ENCODE measurements at regions not wholly inside any gene's neighbourhood (a gene's known extent, or its start where the extent isn't known, plus 50 kb on each side); places are given as distances from the start of the nearest gene placed in this dataset.
"Not testable (repeated sequence)": the region's sequence is repeated elsewhere in the genome, so short reads cannot be mapped to it uniquely, and the experiment has no call there.

DNA sequence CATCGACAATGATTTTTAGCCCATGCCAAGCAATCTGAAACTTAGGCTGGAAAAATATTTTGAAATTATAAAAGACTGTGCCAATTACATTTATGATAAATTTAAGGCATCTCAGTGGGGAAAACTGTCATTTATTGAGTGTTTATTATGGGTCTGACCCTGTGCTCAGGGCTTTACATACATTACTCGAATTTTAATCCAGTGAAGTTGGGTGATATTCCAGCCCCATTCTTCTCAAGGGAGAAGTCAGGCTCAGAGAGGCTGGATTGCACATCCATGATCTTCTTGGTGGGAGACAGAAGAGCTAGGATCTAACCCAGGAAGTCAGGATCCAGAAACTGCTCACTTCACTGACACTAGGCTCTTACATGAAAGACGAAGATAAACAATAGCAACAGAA lies 260.8 kb downstream of the QDPR start:
- DNase-seq (ENCODE audit: low read depth in 4 of 4, low spot score in 2 of 4) = no peak

DNA sequence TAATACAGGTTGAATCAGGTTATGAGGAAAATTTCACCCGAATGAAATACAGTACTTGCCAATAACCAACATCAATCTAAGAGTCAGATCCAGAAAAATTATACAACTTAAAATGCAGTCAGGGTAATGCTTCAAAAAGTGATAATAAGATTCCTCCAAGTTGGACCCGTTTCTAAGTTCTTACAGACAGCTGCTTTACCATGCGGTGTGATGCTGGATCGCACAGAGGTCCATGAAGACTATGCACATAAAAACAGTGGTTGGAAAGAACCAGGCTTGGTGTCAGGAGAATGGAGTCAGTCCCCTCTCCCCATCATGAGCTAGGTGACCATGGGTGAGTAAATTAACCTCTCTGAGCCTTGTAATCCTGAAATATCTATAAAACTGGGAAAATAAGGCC lies 261.3 kb downstream of the QDPR start:
- DNase-seq (ENCODE audit: low read depth in 4 of 4, low spot score in 2 of 4) = no peak

DNA sequence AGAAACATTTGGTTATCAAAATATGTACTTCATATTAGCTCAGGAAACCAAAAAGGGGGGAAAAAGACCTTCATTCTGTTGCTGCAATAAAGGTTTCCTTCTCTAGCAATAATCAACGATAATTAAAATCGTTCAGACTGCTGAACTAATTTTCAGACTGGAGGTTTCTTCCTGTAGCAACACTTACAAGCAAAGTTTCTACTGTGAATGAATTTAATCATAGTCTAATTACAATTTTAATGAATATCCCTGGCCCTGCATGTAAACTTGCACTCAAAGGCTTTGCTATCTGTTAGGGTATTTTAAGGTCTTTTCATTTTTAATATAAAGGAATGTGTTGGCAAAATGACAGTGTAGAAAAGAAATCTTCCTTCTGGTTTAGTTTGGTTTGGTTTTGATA lies 265.2 kb downstream of the QDPR start:
- DNase-seq (ENCODE audit: low read depth in 4 of 4, low spot score in 2 of 4) = no peak

DNA sequence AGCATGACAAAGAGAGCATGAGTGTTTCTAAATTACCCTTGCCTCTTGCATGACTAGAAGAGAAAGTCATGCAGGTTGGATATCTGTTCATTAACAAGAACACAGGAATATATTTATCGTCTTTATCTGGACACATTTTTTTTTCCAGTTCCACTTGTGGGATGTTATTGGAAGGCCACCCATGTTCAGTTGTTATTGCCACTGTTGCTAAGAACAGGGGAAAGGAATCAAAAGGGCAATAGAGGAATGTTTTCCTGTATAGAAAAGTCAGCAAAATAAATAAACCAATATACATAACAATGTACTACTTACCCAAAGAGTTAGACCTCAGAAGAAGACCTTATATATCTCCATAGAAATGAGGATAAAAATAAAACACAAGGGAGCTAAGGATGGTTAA lies 270.1 kb downstream of the QDPR start:
- DNase-seq (ENCODE audit: low read depth in 4 of 4, low spot score in 2 of 4) = no peak

DNA sequence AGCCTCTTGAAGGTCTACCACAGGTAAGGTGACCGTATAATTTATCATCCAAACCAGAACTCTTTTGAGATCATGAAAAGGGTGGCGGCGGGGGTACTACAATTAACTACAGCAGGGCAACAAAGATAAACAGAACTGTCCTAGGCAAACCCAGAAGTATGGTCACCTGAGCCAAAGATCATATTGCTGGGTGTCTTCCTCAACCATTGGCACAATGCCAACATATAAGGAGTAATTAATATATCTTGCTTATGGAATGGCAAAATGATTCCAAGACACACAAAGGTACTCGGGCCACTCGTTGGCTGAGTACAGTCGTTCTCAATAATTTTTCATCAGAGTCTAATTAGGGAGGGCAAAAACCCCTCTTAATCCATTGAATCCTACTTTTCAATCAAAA lies 273.3 kb downstream of the QDPR start:
- no peak for DNase-seq (ENCODE audit: low read depth in 4 of 4, low spot score in 2 of 4)

DNA sequence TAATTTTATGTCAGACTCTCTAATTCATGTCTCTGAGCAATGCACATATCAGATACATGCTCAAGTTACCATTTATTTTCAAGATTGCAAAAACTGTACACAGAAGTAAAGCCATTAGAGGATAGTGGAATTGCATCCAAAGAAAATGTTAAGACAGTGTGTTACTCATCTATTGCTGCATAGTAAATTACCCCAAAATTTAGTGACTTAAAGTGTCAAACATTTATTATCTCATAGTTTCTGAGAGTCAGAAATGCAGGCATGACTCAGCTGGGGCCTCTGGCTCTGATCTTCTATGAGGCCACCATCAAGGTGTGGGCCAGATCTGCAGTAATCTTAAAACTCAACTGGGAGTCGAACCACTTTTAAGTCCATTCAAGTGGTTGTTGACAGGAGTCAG lies 275.2 kb downstream of the QDPR start:
- no peak for DNase-seq (ENCODE audit: low read depth in 4 of 4, low spot score in 2 of 4)

DNA sequence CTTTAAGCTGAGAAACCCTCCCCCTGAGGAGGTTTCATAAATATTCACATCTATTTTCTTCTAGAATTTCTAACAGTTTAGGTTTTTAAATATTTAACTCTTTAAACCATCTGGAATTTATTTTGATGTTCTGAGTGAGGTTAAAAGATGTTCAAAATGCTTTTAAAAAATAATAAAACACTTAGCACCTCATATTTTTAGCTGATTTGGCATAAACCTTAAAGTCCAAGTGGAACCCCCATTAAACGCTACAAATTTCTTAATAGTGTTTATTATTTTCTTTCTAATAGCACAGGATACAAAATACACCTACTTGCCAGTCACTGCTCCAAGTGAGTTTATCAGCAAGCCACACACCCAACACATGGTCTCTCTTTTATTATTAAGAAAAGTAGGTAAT lies 277.2 kb downstream of the QDPR start:
- no peak for DNase-seq (ENCODE audit: low read depth in 4 of 4, low spot score in 2 of 4)

DNA sequence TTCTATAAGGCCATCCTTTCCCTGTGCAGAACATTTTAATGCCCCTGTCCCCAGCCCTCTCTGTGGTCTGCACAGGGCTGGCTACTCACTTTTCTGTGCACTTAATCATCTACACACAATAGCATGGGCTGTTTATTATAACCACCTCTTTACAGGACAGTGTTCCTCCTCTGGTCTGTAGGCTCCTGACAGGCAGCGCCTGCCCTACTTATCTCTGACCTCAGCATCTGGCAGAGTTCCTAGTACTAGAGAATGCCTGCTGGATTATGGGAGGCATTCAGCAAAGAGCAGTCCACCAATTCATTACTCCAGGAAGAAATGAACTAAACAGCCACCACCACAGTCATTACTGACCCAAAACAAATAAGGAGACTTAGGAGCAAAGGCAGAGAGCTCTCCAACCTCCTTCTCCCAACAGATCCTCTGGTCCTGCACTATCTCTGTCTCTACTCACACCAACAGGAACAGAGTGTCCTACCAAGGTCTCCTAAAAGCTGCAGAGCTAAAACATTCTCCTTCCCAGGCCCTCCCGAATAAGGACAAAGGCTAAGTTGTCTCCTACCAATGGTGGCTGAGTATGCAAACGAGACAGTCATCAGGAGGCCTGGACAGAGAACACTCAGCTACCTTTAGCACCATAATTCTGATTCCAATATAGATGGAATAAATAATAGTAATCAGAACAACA lies 279.2 kb downstream of the QDPR start:
- no peak for DNase-seq (ENCODE audit: low read depth in 4 of 4, low spot score in 2 of 4)

DNA sequence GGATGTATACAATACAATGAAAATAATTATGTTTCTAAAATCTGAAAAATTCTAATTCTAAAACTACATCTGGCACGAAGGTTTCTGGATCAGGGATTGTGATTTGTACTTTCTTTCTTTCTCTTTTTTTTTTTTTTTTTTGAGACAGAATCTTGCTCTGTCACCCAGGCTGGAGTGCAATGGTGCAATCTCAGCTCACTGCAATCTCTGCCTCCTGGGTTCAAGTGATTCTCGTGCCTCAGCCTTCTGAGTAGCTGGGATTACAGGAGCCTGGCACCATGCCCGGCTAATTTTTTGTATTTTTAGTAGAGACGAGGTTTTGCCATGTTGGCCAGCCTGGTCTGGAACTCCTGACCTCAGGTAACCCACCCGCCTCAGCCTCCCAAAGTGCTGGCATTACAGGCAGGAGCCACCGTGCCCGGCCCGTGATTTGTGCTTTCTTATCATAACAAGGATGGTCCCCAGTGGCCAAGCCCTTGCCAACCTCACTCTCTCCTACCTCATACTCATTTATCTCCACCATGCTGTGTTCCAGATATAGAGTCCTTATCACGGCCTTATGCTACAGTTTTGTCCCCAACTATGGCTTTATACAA lies 279.9 kb downstream of the QDPR start:
- DNase-seq (ENCODE audit: low read depth in 4 of 4, low spot score in 2 of 4) = not testable (repeated sequence)

DNA sequence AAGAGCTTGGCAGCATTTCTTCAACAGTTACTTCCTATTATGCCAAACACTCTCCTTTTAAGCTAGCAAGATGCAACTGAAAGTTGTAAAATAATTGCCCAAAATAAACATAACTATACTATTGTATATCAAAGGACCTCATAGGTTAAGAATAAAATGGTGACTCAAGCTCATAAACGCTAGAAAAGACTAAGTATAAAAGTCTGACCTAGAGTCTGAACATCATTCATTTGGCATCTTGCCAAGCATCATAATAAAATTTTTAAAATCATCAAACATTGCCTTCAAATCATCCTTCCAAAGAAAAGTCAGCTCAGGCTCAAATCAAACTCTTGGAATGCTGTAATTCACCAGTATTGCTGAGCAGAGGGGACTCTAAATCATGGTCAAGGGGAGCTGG lies 281.2 kb downstream of the QDPR start:
- DNase-seq (ENCODE audit: low read depth in 4 of 4, low spot score in 2 of 4) = no peak

DNA sequence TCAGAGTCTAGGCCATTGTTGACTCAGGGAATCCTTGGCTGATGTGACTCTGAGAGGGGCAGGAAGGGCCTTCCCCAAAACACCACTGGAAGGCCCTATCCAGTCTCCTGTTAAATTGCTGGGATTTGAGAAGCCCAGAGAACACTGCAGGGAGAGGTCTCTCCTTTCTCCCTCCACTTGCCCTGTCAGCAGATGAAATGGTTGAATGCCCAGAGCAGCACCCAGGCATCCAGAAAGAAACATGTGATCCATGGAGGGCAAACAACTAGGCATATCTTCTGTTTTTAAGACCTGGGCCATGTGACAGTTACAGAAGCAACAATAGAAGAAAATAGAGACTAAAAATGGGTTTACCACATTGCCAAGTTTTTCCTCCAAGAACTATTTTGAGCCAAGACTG lies 291.1 kb downstream of the QDPR start:
- no peak for DNase-seq (ENCODE audit: low read depth in 4 of 4, low spot score in 2 of 4)

DNA sequence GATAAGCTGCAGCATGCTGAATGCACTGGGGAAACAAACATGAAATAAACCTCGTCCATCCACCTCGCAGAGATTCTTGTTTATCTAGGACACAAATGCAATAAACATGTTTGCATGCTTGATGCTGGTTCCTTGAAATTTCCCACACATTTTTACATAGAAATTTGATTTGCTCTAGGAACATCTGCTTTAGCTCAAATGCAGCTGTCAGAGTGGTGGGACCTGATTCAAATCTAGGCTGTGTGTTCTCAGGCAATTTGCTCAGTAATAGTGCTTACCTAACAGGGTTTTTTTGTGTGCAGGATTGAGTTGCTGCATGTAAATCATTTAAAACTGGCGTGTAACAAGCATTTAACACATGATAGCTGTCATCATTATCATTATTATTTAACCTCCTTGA lies 293.1 kb downstream of the QDPR start:
- no peak for DNase-seq (ENCODE audit: low read depth in 4 of 4, low spot score in 2 of 4)

DNA sequence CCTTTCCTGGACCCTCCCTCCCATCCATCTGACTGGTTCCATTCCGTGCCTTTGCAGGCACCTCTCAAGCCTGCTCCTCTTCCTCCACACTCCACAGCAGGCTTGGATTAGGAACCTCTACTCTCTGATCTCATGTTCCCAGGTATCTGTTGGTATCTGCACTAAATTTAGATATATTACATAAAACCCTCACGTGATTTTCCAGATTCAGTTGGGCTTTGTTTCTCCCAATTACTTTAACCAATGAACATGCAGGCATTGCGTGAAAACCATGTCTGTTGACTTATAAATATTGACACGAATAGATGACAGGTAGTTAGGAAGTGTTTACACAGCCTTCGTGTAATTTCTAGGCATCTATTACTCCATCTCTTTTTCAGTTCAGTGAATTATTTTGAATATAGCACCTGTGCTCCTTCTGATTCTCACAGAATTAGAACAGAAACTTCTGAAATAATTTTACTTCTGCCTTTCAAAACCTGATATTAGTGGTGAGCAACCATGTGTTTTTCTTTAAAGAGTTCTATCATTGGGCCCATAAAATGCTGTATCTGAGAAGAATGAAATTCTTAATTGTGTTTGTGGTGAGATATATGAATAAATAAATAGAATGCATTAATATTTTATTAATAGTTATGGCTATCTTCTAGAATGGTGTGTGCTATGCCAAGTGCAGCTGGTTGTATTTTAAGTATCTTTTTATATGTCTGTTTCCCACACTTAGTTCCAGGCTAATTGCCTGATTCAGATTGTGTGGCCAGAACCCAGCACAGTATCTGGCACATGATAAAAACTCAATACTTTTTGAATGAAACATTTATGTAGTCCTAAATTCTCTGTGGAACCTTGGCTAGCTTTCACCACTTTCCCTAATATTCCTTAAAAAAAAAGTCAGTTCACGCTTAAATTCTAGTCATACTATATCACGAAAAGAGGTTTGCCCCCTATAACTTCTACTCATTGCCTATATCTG lies 304.8 kb downstream of the QDPR start:
- DNase-seq (ENCODE audit: low read depth in 4 of 4, low spot score in 2 of 4) = no peak

DNA sequence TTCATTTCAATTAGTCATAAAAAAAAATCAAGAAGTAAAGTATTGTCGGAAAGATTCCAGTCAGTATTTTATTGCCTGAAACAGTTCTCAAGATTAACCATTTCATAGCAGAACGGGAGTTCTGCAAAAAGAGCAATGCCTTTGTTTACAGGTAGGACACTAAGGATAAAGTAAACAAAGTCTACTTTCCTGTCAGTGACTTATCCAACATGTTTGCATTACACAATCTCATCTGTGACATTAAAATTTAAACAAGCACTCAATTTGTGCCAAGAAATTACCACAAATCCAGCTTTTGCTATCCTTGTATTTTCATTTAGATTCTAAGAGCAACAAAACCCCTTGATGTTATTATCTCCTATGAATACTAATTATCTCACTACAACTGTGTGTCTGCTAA lies 306.5 kb upstream of the LDB2 start:
- no peak for DNase-seq (ENCODE audit: low read depth in 4 of 4, low spot score in 2 of 4)

DNA sequence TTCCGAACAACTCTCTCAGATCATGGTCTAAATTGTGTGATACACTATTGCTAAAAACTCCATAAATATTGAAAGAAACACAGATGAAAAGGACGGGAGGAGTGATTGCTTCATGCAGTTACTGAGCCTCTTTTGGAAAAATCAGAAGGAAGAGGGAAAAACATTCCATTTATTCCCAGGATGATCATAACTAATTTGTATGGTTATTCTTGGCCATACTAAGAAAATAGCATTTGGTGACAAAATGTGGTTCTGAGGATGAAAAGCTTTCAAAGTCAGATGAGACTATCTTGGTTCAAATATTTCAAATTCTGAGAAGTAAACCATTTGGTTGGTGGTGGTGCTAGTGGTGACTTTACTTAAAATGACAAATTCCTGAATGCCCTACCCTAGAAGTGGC lies 305.4 kb upstream of the LDB2 start:
- no peak for DNase-seq (ENCODE audit: low read depth in 4 of 4, low spot score in 2 of 4)

DNA sequence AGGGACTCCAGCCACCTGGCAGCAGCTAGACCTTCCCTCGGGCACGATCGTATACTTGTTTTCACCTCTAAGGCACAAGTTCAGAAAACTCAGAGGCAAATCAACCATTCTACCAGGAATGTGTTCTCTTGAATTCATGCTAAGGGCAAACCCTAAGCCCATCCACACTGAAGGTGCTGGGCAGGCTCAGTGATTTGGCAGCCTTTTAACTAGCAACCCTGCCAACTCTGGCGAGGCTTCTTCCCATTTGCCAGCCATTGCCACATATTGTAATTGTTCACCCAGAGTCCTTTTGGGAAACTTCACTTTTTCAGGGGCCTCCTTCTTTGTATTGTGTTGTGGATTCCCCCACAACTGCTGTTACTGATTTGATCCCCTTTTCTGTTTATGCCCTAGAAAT lies 298.6 kb upstream of the LDB2 start:
- DNase-seq (ENCODE audit: low read depth in 4 of 4, low spot score in 2 of 4) = no peak

DNA sequence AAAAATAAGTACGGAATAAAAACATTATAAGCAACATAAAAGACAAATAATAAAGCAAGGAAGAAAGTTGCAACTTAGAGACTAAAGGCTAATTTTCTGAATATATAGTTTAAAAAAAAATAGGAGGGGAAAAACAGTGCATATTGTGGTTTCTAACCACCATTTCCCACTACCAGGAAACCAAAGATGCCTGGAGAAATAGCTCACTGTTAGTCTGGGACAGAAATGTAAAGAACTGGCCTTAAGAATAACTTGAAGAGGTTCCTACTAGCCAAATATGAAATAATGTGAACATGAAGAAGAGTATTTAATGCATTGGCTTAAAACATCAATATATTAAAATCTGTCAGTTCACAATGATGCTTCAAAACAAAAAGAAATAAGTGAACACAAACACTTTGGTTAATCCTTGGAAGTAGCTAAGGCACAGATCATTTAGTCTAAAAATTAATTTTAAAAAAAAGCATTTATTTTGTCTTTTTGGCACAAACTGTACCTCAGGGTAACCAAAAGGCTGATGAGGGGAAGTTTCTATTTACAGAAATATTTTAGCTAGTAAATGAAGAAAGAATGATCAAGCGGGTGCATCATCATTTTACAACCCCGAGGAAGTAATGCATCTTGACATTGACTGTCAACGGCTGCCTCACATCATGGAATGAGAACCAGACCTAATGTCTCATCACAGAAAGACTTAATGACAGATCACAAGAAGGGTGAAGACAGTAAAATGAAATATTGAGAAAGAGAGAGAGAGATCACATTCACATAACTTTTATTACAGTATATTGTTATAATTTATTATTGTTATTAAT lies 297.2 kb upstream of the LDB2 start:
- no peak for DNase-seq (ENCODE audit: low read depth in 4 of 4, low spot score in 2 of 4)

DNA sequence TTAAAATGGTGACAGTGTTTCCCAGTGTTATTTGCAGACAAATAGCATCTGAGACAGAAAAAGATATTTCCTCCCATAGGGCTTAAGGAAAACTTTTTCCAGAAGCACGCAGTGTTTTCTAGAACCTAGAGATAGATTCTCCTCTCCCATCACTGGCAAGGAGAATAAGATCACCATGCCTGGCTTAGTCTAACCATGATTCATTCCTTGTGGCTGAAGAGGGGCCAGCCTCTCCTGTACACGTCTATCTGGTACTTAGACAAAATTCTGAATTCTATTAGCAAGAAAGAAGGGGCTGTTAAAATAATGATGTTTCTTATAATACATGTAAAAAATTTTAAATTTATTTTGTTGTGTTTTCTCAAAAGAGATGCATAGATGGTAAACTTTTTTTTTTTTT lies 296.1 kb upstream of the LDB2 start:
- DNase-seq (ENCODE audit: low read depth in 4 of 4, low spot score in 2 of 4) = no peak

DNA sequence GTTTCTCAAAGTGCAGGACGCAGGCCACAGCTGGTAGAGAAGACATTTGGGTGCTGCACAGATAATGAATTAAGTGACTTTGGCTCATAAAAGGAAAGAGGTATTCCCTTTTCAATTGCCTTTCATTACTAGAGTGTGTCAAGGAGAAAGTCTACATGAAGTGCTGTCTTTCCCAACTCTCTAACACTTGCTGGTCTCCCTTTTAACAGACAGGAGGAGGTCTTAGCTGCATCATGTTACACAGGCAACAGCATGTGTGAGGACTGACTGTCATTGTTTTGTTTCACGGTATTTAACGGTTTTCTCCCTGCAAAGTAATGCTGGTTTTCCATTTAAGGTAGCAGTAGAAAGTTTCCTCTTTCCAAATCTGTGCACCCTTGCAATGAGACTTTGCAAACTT lies 291.3 kb upstream of the LDB2 start:
- DNase-seq (ENCODE audit: low read depth in 4 of 4, low spot score in 2 of 4) = no peak

DNA sequence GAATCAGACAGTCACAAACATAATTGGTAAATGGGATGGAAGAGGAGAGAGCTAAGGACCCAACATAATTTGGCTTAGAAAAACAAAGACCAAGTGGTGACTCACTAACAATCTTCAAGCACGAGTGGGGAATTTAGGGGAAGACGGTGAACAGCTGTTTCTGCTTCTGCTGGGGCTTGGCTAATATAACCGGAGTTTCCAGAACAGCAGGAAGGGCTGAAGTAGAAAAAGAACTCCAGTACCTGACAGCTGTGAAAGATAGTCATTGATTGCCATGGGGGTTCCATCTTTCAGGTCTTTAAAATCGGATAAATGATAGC lies 290.9 kb upstream of the LDB2 start:
- DNase-seq (ENCODE audit: low read depth in 4 of 4, low spot score in 2 of 4) = no peak

Data from left renal cortex interstitium (tissue), 4 donors.